GM12878 (cell line): ENCODE measurements at regions not wholly inside any gene's neighbourhood (a gene's known extent, or its start where the extent isn't known, plus 50 kb on each side); places are given as distances from the start of the nearest gene placed in this dataset.

Source experiments
- ATAC-seq: fragments of 200-7000 bp; cut with Tn5 transposase; 3 replicates; pipeline ENCODE4 v1.9.1; 2020; ENCODE audit warnings: mild to moderate bottlenecking, moderate library complexity
- BruUV-seq: library from RNA; stranded (reverse); fragments of 400-500 nt; replicated peaks from 2 replicates; lab custom pipeline; 2021; lab: Mats Ljungman, UMichigan
- CTCF ChIA-PET: fragments of 300-600 bp; sonication (Branson Sonifier 250); formaldehyde crosslinking; extraction: SDS; loops from one replicate; lab custom pipeline; 2021; ENCODE audit warnings: inconsistent platforms; lab: Yijun Ruan, JAX
- POLR2A ChIA-PET: fragments of 350-600 bp; formaldehyde crosslinking; extraction: SDS; loops from one replicate; lab custom pipeline; 2021; ENCODE audit warnings: inconsistent platforms; lab: Charles Lee
- RAD21 ChIA-PET: fragments of 300-600 bp; sonication (Branson Sonifier 250); formaldehyde crosslinking; loops from one replicate; lab custom pipeline; 2023; ENCODE audit warnings: antibody characterized with exemption; ENCODE audit not compliant: unreplicated experiment; lab: Charles Lee
- SMC1A ChIA-PET: fragments of 300-600 bp; sonication (Branson Sonifier 250); formaldehyde crosslinking; loops from one replicate; lab custom pipeline; 2023; ENCODE audit not compliant: unreplicated experiment, uncharacterized antibody; lab: Charles Lee
- DNase-seq: peaks from one replicate; pipeline ENCODE4 v3.0.0-alpha.2; 2011; ENCODE audit warnings: low read depth, low spot score
- FAIRE-seq: peaks from 3 replicates; lab custom pipeline; 2011; peaks lifted over from hg19 to GRCh38; lab: Jason Lieb, UNC
- H2AFZ ChIP-seq: 2 replicates; pipeline ENCODE4 v1.6.0; 2011; ENCODE audit warnings: low read depth, low read length, control low read depth; ENCODE audit not compliant: control insufficient read depth
- H3K27ac ChIP-seq: 2 replicates; pipeline ENCODE4 v1.5.1; 2011; ENCODE audit warnings: control low read depth; ENCODE audit not compliant: control insufficient read depth, insufficient read depth
- H3K27me3 ChIP-seq, 2 experiments: replicated peaks in 1 of 2; 2 replicates each; pipeline versions ENCODE4 v1.6.0 to v1.6.1; 2011; ENCODE audit warnings: low read length in 1 of 2; ENCODE audit not compliant: control insufficient read depth in 2 of 2, insufficient read depth in 2 of 2
- H3K36me3 ChIP-seq, 2 experiments: 2 replicates each; pipeline ENCODE4 v1.5.1; 2011; ENCODE audit warnings: low read length in 1 of 2; ENCODE audit not compliant: control insufficient read depth in 2 of 2, insufficient read depth in 2 of 2
- H3K4me1 ChIP-seq: 2 replicates; pipeline ENCODE4 v1.6.1; 2011; ENCODE audit warnings: mild to moderate bottlenecking, low read length, moderate library complexity, mixed read lengths; ENCODE audit not compliant: control insufficient read depth, insufficient read depth
- H3K4me2 ChIP-seq: 2 replicates; pipeline ENCODE4 v1.6.0; 2011; ENCODE audit warnings: control low read depth; ENCODE audit not compliant: control insufficient read depth, insufficient read depth
- H3K4me3 ChIP-seq: fragments of 200-600 bp; sonication (generic); 2 replicates; pipeline ENCODE4 v1.5.1; 2016
- H3K79me2 ChIP-seq: 2 replicates; pipeline ENCODE4 v1.6.0; 2011; ENCODE audit warnings: low read length; ENCODE audit not compliant: control insufficient read depth, insufficient read depth
- H3K9ac ChIP-seq: 2 replicates; pipeline ENCODE4 v1.8.0; 2011; ENCODE audit warnings: low read length, control low read depth, mixed read lengths; ENCODE audit not compliant: control insufficient read depth, insufficient read depth
- H3K9me3 ChIP-seq: replicated peaks from 3 replicates; pipeline ENCODE4 v1.5.1; 2011; ENCODE audit warnings: mild to moderate bottlenecking, low read length; ENCODE audit not compliant: control insufficient read depth, insufficient read depth
- H4K20me1 ChIP-seq: 2 replicates; pipeline ENCODE4 v1.6.0; 2011; ENCODE audit not compliant: control insufficient read depth, insufficient read depth
- ATF7 ChIP-seq: fragments of 450-650 bp; IDR thresholded peaks from 2 replicates; pipeline ENCODE4 v1.6.1; 2016; ENCODE audit warnings: low read depth, mild to moderate bottlenecking
- BCL11A ChIP-seq: IDR thresholded peaks from 2 replicates; pipeline ENCODE4 v1.6.1; 2011; ENCODE audit warnings: low read depth, low read length
- CHD2 ChIP-seq: IDR thresholded peaks from 2 replicates; pipeline ENCODE4 v1.6.1; 2011; ENCODE audit warnings: low read depth, low read length, improper control_type of control experiment, borderline replicate concordance
- FOXK2 ChIP-seq: fragments of 450-650 bp; IDR thresholded peaks from 2 replicates; pipeline ENCODE4 v1.6.1; 2017; ENCODE audit warnings: mild to moderate bottlenecking, moderate library complexity
- HDGF ChIP-seq: fragments of 450-650 bp; IDR thresholded peaks from 2 replicates; pipeline ENCODE4 v1.6.1; 2016; ENCODE audit warnings: antibody characterized with exemption
- NBN ChIP-seq: fragments of 450-650 bp; IDR thresholded peaks from 2 replicates; pipeline ENCODE4 v1.6.1; 2016
- RAD21 ChIP-seq: IDR thresholded peaks from 2 replicates; pipeline ENCODE4 v1.6.1; 2011; ENCODE audit warnings: mild to moderate bottlenecking, low read depth, low read length, moderate library complexity; ENCODE audit not compliant: insufficient read depth
- SMC3 ChIP-seq: IDR thresholded peaks from 2 replicates; pipeline ENCODE4 v1.6.1; 2011; ENCODE audit warnings: low read length, improper control_type of control experiment, borderline replicate concordance
- SP1 ChIP-seq: IDR thresholded peaks from one replicate; pipeline ENCODE4 v1.6.1; 2011; ENCODE audit warnings: low read depth, low read length
- ZNF207 ChIP-seq: fragments of 450-650 bp; IDR thresholded peaks from 2 replicates; pipeline ENCODE4 v1.6.1; 2014; ENCODE audit warnings: antibody characterized with exemption, mild to moderate bottlenecking, borderline replicate concordance
- ZNF384 ChIP-seq: IDR thresholded peaks from 2 replicates; pipeline ENCODE4 v1.6.1; 2012; ENCODE audit warnings: low read depth, mild to moderate bottlenecking, low read length, improper control_type of control experiment, borderline replicate concordance
- WGBS: methylation state at CpG from one replicate; pipeline ENCODE4 v1.1.6; 2016; ENCODE audit warnings: low lambda C conversion rate; ENCODE audit not compliant: insufficient replicate concordance, insufficient coverage; ENCODE audit errors: missing lambda C conversion rate; 5-methylcytosine and 5-hydroxymethylcytosine counted together
- in situ Hi-C: fragments of 300-500 bp; cut with MboI; formaldehyde crosslinking; loops from 9 replicates; pipeline ENCODE4 v1.14.3; 2018; ENCODE audit warnings: mixed read lengths
- intact Hi-C: fragments of 100-400 bp; cut with micrococcal nuclease; formaldehyde crosslinking; loops from one replicate; pipeline ENCODE4 v1.14.2; 2022; ENCODE audit not compliant: unreplicated experiment
- TF ChIP-seq, protein P1 (sequence below): fragments of 450-650 bp; IDR thresholded peaks from 2 replicates; pipeline ENCODE4 v1.6.1; 2017; ENCODE audit warnings: mild to moderate bottlenecking, low read depth, inconsistent platforms; ENCODE audit not compliant: poor library complexity, severe bottlenecking

GRCh38 chr5:97538912-97539311, 355.9 kb upstream of the RIOK2 start:
- H3K36me3 ChIP-seq, result no peaks in the 10 kb centered on the region
- H3K9me3 ChIP-seq, result no peaks in the 10 kb centered on the region
- WGBS, result 25% methylated on average over 2 of the region's 2 CpGs
- ChIA-PET CTCF (no interaction called here), POLR2A (no interaction called here), SMC1A (no interaction called here), RAD21 (no interaction called here)
- H3K9ac ChIP-seq, result no peak overlapping the region
- DNase-seq (no peak), ATAC-seq (no peak), FAIRE-seq (no peak)
- no peak overlapping the region for H2AFZ ChIP-seq
- no TSS peak for BruUV-seq
- H3K27me3 ChIP-seq, result no peaks in the 10 kb centered on the region
- H3K79me2 ChIP-seq, result no peaks in the 10 kb centered on the region
- in situ Hi-C loops (no loop called here), intact Hi-C loops (loop anchor here (5.0 kb wide), 1 partner anchor 1228 kb away; no protein-coding TSS in a partner anchor)
- no peaks in the 10 kb centered on the region for H3K4me1 ChIP-seq
- no peak overlapping the region for H3K4me2 ChIP-seq
- no peak overlapping the region for H3K4me3 ChIP-seq
- H4K20me1 ChIP-seq, result no peaks in the 10 kb centered on the region
- TF ChIP-seq FOXK2 (no peak), SMC3 (no peak), ZNF384 (no peak), ATF7 (no peak), CHD2 (no peak)
- no peak overlapping the region for H3K27ac ChIP-seq

- CTCF ChIA-PET, result interaction anchor here (0.9 kb wide), 1 partner anchor 8 kb away, joined by 3 read pairs; no protein-coding TSS in a partner anchor
- Histone ChIP-seq H3K9me3 (no peaks in the 10 kb centered on the region), H3K4me3 (no peak overlapping the region), H3K36me3 (no peaks in the 10 kb centered on the region), H4K20me1 (no peaks in the 10 kb centered on the region), H3K4me2 (no peak overlapping the region), H3K27ac (no peak overlapping the region), H3K9ac (no peak overlapping the region), H2AFZ (no peak overlapping the region), H3K4me1 (no peaks in the 10 kb centered on the region), H3K27me3 (no peaks in the 10 kb centered on the region), H3K79me2 (no peaks in the 10 kb centered on the region)
- FAIRE-seq (no peak), ATAC-seq (no peak), DNase-seq (no peak)
- RAD21 ChIA-PET, result no interaction called here
- in situ Hi-C loops (no loop called here), intact Hi-C loops (loop anchor here (10.0 kb wide), 2 partner anchors 383 to 1283 kb away; no protein-coding TSS in a partner anchor)
- SMC1A ChIA-PET, result no interaction called here
- WGBS, result 83% methylated on average over 20 of the region's 20 CpGs
- no TSS peak for BruUV-seq
- POLR2A ChIA-PET, result no interaction called here
- TF ChIP-seq BCL11A, result no peak
- no peak for TF ChIP-seq HDGF
- no peak for TF ChIP-seq SP1
- TF ChIP-seq RAD21, result no peak
- no peak for TF ChIP-seq ZNF207
- no peak for TF ChIP-seq NBN
- TF ChIP-seq, protein P1, sequence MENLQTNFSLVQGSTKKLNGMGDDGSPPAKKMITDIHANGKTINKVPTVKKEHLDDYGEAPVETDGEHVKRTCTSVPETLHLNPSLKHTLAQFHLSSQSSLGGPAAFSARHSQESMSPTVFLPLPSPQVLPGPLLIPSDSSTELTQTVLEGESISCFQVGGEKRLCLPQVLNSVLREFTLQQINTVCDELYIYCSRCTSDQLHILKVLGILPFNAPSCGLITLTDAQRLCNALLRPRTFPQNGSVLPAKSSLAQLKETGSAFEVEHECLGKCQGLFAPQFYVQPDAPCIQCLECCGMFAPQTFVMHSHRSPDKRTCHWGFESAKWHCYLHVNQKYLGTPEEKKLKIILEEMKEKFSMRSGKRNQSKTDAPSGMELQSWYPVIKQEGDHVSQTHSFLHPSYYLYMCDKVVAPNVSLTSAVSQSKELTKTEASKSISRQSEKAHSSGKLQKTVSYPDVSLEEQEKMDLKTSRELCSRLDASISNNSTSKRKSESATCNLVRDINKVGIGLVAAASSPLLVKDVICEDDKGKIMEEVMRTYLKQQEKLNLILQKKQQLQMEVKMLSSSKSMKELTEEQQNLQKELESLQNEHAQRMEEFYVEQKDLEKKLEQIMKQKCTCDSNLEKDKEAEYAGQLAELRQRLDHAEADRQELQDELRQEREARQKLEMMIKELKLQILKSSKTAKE, result no peak
Observed at GRCh38 chr5:97541864-97542263, 358.8 kb upstream of the RIOK2 start.
